CD4-positive, alpha-beta T cell treated with Interleukin-4 for 4 hours (primary cell): ENCODE measurements at regions not wholly inside any gene's neighbourhood (a gene's known extent, or its start where the extent isn't known, plus 50 kb on each side); places are given as distances from the start of the nearest gene placed in this dataset.
"Not testable (repeated sequence)": the region's sequence is repeated elsewhere in the genome, so short reads cannot be mapped to it uniquely, and the experiment has no call there.

Source experiments
- DNase-seq: peaks from one replicate; pipeline ENCODE4 v3.0.0-alpha.2; 2020

DNA sequence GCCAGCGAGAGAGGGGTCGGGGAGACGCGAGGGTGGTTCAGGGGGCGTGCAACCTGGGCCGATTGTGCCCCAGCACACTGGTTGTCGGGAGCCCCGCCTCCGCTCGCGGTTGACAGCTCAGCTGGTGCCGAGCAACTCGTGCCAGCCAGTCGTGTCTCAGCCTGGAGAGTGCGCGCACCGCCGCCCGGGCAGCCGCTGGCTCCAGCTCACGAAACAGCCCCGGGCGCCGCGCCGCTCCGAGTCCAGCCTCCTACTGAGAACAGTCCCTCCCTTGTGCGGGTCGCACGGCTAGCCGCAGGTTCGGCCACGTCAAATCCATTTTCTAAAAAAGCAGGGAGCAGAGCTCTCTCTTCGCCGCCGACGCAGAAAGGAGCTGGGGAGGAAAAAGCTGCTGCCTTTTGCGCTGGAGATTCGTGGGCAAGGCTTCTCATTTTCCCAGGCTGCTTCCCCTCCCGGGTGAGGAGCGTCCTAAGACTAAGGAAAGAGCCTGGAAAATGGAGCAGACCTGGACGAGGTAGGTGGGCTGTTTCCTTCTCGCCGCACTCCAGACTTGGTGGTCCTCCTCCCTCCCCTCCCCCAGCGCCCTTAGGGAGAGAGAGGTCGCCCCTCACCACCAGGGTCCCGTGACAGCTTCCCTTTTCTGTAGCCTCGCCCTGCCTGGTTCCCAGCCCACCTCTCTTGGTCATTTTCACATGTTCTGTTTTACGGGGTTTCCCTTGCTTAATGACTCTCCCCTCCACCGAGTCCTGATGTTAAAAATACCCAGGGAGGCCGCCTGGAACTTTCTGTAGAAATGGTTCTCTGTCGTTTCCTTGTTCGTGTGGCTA is 56.7 kb upstream of the SEC22B start:
- DNase-seq, result not testable (repeated sequence)

DNA sequence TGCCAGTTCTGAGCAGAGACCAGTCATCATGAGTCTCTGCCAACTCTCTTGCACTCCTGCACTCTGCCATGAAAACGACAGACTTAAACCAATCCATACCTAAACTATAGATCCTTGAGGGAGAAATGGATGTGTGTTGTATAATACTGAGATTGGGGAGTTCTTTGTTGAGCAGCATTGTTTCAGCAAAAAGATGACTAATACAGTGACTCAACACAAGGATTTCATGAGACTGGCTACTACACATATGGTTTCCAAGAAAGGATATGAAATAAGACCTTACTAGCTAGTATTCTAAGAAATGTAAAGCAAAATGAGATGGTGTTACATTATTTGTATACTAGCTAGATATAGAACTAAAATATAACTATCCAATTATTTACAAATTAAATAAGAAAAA is 53.5 kb upstream of the SEC22B start:
- DNase-seq, result not testable (repeated sequence)
